ENCODE measurements at regions not wholly inside any gene's neighbourhood (a gene's known extent, or its start where the extent isn't known, plus 50 kb on each side); places are given as distances from the start of the nearest gene placed in this dataset.
"Not testable (repeated sequence)": the region's sequence is repeated elsewhere in the genome, so short reads cannot be mapped to it uniquely, and the experiment has no call there.

DNA sequence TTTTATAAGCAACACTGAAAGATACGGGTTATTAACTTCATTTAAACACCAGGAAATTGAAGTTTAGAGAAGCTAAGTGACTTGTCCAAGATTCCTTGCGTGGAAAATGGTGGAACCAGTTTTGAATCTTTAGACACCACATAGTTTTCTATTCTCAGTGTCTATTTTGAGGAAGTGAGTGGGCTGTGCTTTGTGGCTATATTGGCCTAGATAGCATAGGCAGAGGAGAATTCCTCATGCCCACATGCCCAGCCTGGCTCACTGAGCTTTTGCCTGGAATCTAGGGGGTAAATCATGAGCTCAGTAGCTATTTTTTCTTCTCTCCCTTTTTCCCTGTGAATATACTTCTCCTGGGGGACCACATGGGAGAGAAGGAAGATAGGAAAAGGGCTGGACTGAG lies 431.3 kb downstream of the HS3ST3B1 start:
- Histone ChIP-seq H3K27ac (no peak overlapping the region), H3K9me3 (ENCODE audit: severe bottlenecking) (no peaks in the 10 kb centered on the region), H3K27me3 (ENCODE audit: insufficient read depth, low read depth, severe bottlenecking) (no peaks in the 10 kb centered on the region), H3K4me3 (ENCODE audit: low read depth, low read length) (no peak overlapping the region), H3K36me3 (no peaks in the 10 kb centered on the region)
- TF ChIP-seq, protein P1, sequence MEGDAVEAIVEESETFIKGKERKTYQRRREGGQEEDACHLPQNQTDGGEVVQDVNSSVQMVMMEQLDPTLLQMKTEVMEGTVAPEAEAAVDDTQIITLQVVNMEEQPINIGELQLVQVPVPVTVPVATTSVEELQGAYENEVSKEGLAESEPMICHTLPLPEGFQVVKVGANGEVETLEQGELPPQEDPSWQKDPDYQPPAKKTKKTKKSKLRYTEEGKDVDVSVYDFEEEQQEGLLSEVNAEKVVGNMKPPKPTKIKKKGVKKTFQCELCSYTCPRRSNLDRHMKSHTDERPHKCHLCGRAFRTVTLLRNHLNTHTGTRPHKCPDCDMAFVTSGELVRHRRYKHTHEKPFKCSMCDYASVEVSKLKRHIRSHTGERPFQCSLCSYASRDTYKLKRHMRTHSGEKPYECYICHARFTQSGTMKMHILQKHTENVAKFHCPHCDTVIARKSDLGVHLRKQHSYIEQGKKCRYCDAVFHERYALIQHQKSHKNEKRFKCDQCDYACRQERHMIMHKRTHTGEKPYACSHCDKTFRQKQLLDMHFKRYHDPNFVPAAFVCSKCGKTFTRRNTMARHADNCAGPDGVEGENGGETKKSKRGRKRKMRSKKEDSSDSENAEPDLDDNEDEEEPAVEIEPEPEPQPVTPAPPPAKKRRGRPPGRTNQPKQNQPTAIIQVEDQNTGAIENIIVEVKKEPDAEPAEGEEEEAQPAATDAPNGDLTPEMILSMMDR (IDR thresholded peaks at IDR 0.05; ENCODE audit: low read depth, low read length), result no peak
- no peak for DNase-seq

DNA sequence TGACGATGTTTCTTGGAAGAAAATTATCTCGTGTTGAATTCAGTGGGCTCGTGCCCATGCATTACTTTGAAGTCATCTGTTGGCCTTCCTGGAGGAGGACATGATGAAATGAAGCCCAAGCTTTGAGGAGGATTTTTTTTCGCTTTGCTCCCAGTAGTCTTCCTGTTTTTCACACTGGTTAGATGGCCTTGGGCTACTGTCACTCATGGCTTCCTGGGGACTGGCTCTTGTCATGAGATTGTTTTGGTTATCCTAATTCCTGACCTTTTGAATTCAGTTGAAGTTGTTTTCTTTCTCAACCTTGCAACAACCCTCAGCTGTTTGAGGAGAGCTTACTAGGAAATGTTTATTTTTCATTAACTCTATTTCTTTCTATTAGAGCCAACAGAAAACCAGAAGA lies 430.7 kb downstream of the HS3ST3B1 start:
- no peaks in the 10 kb centered on the region for H3K27me3 ChIP-seq (ENCODE audit: insufficient read depth, low read depth, severe bottlenecking)
- no peaks in the 10 kb centered on the region for H3K9me3 ChIP-seq (ENCODE audit: severe bottlenecking)
- H3K36me3 ChIP-seq, result no peaks in the 10 kb centered on the region
- no peak overlapping the region for H3K27ac ChIP-seq
- TF ChIP-seq, protein P1 (IDR thresholded peaks at IDR 0.05; ENCODE audit: low read depth, low read length), result no peak
- no peak for DNase-seq
- no peak overlapping the region for H3K4me3 ChIP-seq (ENCODE audit: low read depth, low read length)

DNA sequence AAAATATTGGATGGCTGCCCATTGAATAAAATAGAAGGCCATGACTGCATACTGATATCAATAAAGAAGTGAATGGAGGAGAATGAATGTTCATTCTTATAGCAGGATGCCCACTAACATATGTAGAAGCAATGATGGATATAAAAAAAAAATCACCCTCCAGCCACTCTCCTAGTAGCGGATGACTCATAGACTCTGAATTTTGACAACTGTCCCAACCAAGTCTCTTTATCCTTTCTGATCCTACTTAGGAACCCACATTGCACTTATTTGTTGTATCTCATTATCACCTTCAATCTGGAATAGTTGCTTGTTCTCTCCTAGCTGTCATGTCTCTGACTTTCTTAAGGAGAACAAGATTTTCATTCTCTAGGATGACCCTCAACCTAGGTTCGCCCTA lies 429.9 kb downstream of the HS3ST3B1 start:
- TF ChIP-seq, protein P1 (IDR thresholded peaks at IDR 0.05; ENCODE audit: low read depth, low read length), result no peak
- DNase-seq, result no peak
- Histone ChIP-seq H3K27me3 (ENCODE audit: insufficient read depth, low read depth, severe bottlenecking) (no peaks in the 10 kb centered on the region), H3K4me3 (ENCODE audit: low read depth, low read length) (no peak overlapping the region), H3K9me3 (ENCODE audit: severe bottlenecking) (no peaks in the 10 kb centered on the region), H3K27ac (no peak overlapping the region), H3K36me3 (no peaks in the 10 kb centered on the region)

DNA sequence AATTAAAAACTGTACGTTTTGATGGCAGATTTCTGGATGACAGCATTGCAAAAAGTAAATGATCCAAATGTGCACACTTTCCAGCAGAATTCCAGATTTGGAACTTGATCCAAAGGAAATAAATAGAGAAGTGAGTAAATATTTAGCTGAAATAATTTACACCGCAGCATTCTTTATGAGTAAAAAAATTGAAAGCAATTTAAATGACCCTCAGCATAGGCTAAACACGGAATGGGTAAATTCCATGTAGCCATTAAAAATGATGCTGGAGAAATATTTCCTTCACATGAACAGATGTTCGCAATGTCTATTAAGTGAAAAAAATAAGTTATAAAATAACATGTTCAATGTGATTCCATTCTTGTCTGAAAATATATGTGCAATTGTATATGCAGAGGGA lies 424.8 kb downstream of the HS3ST3B1 start:
- Histone ChIP-seq H3K9me3 (ENCODE audit: severe bottlenecking) (no peaks in the 10 kb centered on the region), H3K36me3 (no peaks in the 10 kb centered on the region)
- TF ChIP-seq, protein P1 (IDR thresholded peaks at IDR 0.05; ENCODE audit: low read depth, low read length), result no peak

DNA sequence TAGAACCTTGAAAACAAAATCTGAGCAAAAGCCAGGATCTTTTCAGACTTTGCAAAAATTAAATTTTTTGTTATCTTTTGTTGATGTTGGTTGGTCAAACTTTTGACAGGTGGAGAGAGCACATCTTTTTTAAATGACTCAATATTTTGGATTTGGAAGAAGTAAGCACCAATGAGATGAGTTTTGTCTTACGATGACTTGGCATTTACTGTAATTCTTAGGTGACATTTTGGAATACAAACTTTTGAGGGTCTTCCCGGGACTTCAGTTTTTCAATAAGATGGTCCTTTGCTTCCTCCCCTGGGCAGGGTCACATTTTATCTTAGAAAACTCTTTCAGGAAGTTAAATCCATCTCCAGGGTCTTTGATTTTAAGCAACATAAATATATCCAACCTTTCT lies 423.9 kb downstream of the HS3ST3B1 start:
- TF ChIP-seq, protein P1 (IDR thresholded peaks at IDR 0.05; ENCODE audit: low read depth, low read length), result no peak
- H3K9me3 ChIP-seq (ENCODE audit: severe bottlenecking), result no peaks in the 10 kb centered on the region

More for the DNA sequence above, 424.8 kb downstream of the HS3ST3B1 start:
- Histone ChIP-seq H3K27me3 (ENCODE audit: insufficient read depth, low read depth, severe bottlenecking) (no peaks in the 10 kb centered on the region), H3K27ac (no peak overlapping the region), H3K4me3 (ENCODE audit: low read depth, low read length) (no peak overlapping the region)
- DNase-seq, result no peak

DNA sequence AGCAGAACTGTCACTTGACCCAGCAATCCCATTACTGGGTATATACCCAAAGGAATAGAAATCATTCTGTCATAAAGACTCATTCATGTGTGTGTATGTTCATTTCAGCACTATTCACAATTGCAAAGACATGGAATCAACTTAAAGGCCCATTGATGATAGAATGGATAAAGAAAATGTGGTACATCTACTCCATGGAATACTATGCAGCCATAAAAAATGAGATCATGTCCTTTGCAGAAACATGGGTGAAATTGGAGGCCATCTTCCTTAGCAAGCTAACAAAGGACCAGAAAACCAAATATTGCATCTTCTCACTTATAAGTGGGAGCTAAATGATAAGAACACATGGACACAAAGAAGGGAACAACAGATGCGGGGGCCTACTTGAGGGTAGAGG lies 422.5 kb downstream of the HS3ST3B1 start:
- H3K9me3 ChIP-seq (ENCODE audit: severe bottlenecking); H3K27me3 ChIP-seq (ENCODE audit: insufficient read depth, low read depth, severe bottlenecking); DNase-seq; H3K4me3 ChIP-seq (ENCODE audit: low read depth, low read length); H3K36me3 ChIP-seq; H3K27ac ChIP-seq: not testable (repeated sequence)

More for the DNA sequence above, 423.9 kb downstream of the HS3ST3B1 start:
- Histone ChIP-seq H3K27ac (no peak overlapping the region), H3K36me3 (no peaks in the 10 kb centered on the region), H3K27me3 (ENCODE audit: insufficient read depth, low read depth, severe bottlenecking) (no peaks in the 10 kb centered on the region), H3K4me3 (ENCODE audit: low read depth, low read length) (no peak overlapping the region)
- no peak for DNase-seq

Data from WERI-Rb-1 (cell line).